Liver (tissue), 7 donors: ENCODE measurements at regions not wholly inside any gene's neighbourhood (a gene's known extent, or its start where the extent isn't known, plus 50 kb on each side); places are given as distances from the start of the nearest gene placed in this dataset.

Experiments
- DNase-seq: peaks from one replicate; pipeline ENCODE4 v3.0.0-alpha.2; 2017; ENCODE audit warnings: low spot score
- H3K27ac ChIP-seq, 2 donors: one replicate each; pipeline ENCODE4 v1.7.0; 2013; ENCODE audit warnings: inconsistent platforms in 2 of 2, low read length in 2 of 2, control low read depth in 1 of 2, low read depth in 1 of 2, mild to moderate bottlenecking in 1 of 2
- H3K27me3 ChIP-seq, 4 donors: one replicate each; pipeline versions ENCODE4 v1.6.1 to v1.7.0; 2013; ENCODE audit warnings: low read length in 3 of 4, inconsistent platforms in 1 of 4, mild to moderate bottlenecking in 1 of 4, moderate library complexity in 1 of 4; ENCODE audit not compliant: control insufficient read depth in 4 of 4, insufficient read depth in 4 of 4
- H3K36me3 ChIP-seq, 4 donors: one replicate each; pipeline versions ENCODE4 v1.6.1 to v1.7.0; 2013; ENCODE audit warnings: low read length in 3 of 4, mild to moderate bottlenecking in 3 of 4, low read depth in 1 of 4, moderate library complexity in 1 of 4; ENCODE audit not compliant: control insufficient read depth in 4 of 4, insufficient read depth in 3 of 4
- H3K4me1 ChIP-seq, 4 donors: one replicate each; pipeline versions ENCODE4 v1.6.1 to v1.7.0; 2013; ENCODE audit warnings: low read length in 3 of 4, mild to moderate bottlenecking in 3 of 4, moderate library complexity in 1 of 4; ENCODE audit not compliant: control insufficient read depth in 4 of 4, insufficient read depth in 4 of 4
- H3K4me3 ChIP-seq, 3 donors: one replicate each; pipeline versions ENCODE4 v1.6.1 to v1.7.0; 2013; ENCODE audit warnings: low read length in 3 of 3, control low read depth in 1 of 3, low read depth in 1 of 3, mild to moderate bottlenecking in 1 of 3
- H3K9ac ChIP-seq, 2 donors: one replicate each; pipeline ENCODE4 v1.7.0; 2013; ENCODE audit warnings: low read length in 2 of 2, mild to moderate bottlenecking in 2 of 2, moderate library complexity in 2 of 2, control low read depth in 1 of 2, low read depth in 1 of 2
- H3K9me3 ChIP-seq, 4 donors: one replicate each; pipeline versions ENCODE4 v1.6.1 to v1.7.0; 2013; ENCODE audit warnings: low read length in 3 of 4; ENCODE audit not compliant: control insufficient read depth in 4 of 4
- EGR1 ChIP-seq, 2 donors: IDR thresholded peaks; 2 replicates each; pipeline ENCODE4 v1.6.1; 2016 to 2018; ENCODE audit warnings: antibody characterized with exemption in 2 of 2, low read depth in 2 of 2
- FOXA1 ChIP-seq: IDR thresholded peaks from 2 replicates; pipeline ENCODE4 v1.6.1; 2016; ENCODE audit warnings: antibody characterized with exemption
- FOXA2 ChIP-seq: IDR thresholded peaks from 2 replicates; pipeline ENCODE4 v1.6.1; 2016; ENCODE audit warnings: antibody characterized with exemption
- GABPA ChIP-seq, 2 donors: IDR thresholded peaks in 1 of 2; conservative IDR thresholded peaks in 1 of 2; 2 replicates each; pipeline ENCODE4 v1.6.1; 2016; ENCODE audit warnings: antibody characterized with exemption in 2 of 2, mild to moderate bottlenecking in 1 of 2, moderate library complexity in 1 of 2
- HNF4A ChIP-seq, 2 donors: conservative IDR thresholded peaks; 2 replicates each; pipeline ENCODE4 v1.6.1; 2016; ENCODE audit warnings: antibody characterized with exemption in 2 of 2, mild to moderate bottlenecking in 2 of 2
- HNF4G ChIP-seq: IDR thresholded peaks from 2 replicates; pipeline ENCODE4 v1.6.1; 2016; ENCODE audit warnings: antibody characterized with exemption
- JUND ChIP-seq, 2 donors: IDR thresholded peaks; 2 replicates each; pipeline ENCODE4 v1.6.1; 2016; ENCODE audit warnings: antibody characterized with exemption in 2 of 2
- NR2F2 ChIP-seq: IDR thresholded peaks from 2 replicates; pipeline ENCODE4 v1.6.1; 2016; ENCODE audit warnings: antibody characterized with exemption
- RAD21 ChIP-seq, 2 donors: IDR thresholded peaks; 2 replicates each; pipeline ENCODE4 v1.6.1; 2016; ENCODE audit warnings: antibody characterized with exemption in 2 of 2, mild to moderate bottlenecking in 2 of 2
- RXRA ChIP-seq, 2 donors: IDR thresholded peaks; 2 replicates each; pipeline ENCODE4 v1.6.1; 2017 to 2018; ENCODE audit warnings: antibody characterized with exemption in 2 of 2, mild to moderate bottlenecking in 1 of 2
- SP1 ChIP-seq: IDR thresholded peaks from 2 replicates; pipeline ENCODE4 v1.6.1; 2018; ENCODE audit warnings: antibody characterized with exemption, mild to moderate bottlenecking
- TAF1 ChIP-seq: conservative IDR thresholded peaks from 2 replicates; pipeline ENCODE4 v1.6.1; 2016; ENCODE audit warnings: antibody characterized with exemption, mild to moderate bottlenecking
- YY1 ChIP-seq: IDR thresholded peaks from 2 replicates; pipeline ENCODE4 v1.6.1; 2016; ENCODE audit warnings: antibody characterized with exemption, mild to moderate bottlenecking
- TF ChIP-seq, protein P1 (sequence below): IDR thresholded peaks from 2 replicates; pipeline ENCODE4 v1.6.1; 2016; ENCODE audit warnings: antibody characterized with exemption
- TF ChIP-seq, protein P2 (sequence below): IDR thresholded peaks from 2 replicates; pipeline ENCODE4 v1.6.1; 2016; ENCODE audit warnings: antibody characterized with exemption, mild to moderate bottlenecking
- TF ChIP-seq, protein P3 (sequence below): fragments of 150-350 bp; IDR thresholded peaks from 2 replicates; pipeline ENCODE4 v1.5.1; 2017; ENCODE audit warnings: improper control_type of control experiment, low read depth, low read length; ENCODE audit not compliant: missing input control
- TF ChIP-seq, protein P4 (sequence below): IDR thresholded peaks from 2 replicates; pipeline ENCODE4 v1.6.1; 2016; ENCODE audit warnings: antibody characterized with exemption
- TF ChIP-seq, protein P5 (sequence below): IDR thresholded peaks from 2 replicates; pipeline ENCODE4 v1.6.1; 2016; ENCODE audit warnings: antibody characterized with exemption
- donor health status: healthy.
- donor health status: healthy.
- donor health status: healthy.
- donor health status: healthy.

DNA sequence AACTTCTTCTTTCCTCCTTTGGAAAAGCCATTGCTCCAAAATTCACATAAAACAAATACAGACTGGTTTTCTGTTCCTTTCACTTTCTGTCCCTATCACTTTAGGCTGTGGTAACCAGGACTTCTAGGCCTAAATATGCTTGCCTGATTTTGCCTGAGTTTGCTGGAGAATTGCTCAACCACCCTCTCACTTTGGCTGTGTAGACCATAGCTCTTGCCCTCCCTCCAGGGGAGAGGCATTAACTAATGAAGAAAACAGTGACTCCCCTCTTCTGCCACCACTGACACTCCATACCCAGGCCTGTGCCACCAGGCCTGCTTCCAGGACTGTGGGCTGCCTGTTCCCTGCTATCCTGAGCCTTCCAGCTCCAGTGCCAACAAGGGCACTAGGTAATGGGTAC is 163.5 kb downstream of the TOMM20 start:
- H3K27me3 ChIP-seq = no peaks in the 10 kb centered on the region
- no peak for DNase-seq
- H3K27ac ChIP-seq = peak overlapping the region; percentile 95
- H3K4me1 ChIP-seq = peaks cover 20 to 59% (median 45%) of the 10 kb centered on the region in 4 donors
- peak overlapping the region in 1 of 2 donors; percentile 89 for H3K9ac ChIP-seq
- no peaks in the 10 kb centered on the region for H3K36me3 ChIP-seq
- no peak for TF ChIP-seq FOXA2
- TF ChIP-seq GABPA (IDR thresholded peaks at IDR 0.05 in 1 of 2, conservative IDR thresholded peaks at IDR 0.05 in 1 of 2) = no peak
- TF ChIP-seq EGR1 (IDR thresholded peaks at IDR 0.05; ENCODE audit: low read depth in 2 of 2) = no peak
- no peak for TF ChIP-seq TAF1
- peak; percentile 51 to 67 for TF ChIP-seq RAD21 (IDR thresholded peaks at IDR 0.05)
- TF ChIP-seq JUND (IDR thresholded peaks at IDR 0.05) = no peak
- no peak for TF ChIP-seq HNF4G
- TF ChIP-seq RXRA (IDR thresholded peaks at IDR 0.05) = peak; percentile 63 to 64
- TF ChIP-seq YY1 = peak; percentile 55
- peak; percentile 40 to 51 for TF ChIP-seq HNF4A (conservative IDR thresholded peaks at IDR 0.05)
- TF ChIP-seq FOXA1 = peak; percentile 27
- TF ChIP-seq, protein P1, sequence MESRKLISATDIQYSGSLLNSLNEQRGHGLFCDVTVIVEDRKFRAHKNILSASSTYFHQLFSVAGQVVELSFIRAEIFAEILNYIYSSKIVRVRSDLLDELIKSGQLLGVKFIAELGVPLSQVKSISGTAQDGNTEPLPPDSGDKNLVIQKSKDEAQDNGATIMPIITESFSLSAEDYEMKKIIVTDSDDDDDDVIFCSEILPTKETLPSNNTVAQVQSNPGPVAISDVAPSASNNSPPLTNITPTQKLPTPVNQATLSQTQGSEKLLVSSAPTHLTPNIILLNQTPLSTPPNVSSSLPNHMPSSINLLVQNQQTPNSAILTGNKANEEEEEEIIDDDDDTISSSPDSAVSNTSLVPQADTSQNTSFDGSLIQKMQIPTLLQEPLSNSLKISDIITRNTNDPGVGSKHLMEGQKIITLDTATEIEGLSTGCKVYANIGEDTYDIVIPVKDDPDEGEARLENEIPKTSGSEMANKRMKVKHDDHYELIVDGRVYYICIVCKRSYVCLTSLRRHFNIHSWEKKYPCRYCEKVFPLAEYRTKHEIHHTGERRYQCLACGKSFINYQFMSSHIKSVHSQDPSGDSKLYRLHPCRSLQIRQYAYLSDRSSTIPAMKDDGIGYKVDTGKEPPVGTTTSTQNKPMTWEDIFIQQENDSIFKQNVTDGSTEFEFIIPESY = no peak
- TF ChIP-seq, protein P2, sequence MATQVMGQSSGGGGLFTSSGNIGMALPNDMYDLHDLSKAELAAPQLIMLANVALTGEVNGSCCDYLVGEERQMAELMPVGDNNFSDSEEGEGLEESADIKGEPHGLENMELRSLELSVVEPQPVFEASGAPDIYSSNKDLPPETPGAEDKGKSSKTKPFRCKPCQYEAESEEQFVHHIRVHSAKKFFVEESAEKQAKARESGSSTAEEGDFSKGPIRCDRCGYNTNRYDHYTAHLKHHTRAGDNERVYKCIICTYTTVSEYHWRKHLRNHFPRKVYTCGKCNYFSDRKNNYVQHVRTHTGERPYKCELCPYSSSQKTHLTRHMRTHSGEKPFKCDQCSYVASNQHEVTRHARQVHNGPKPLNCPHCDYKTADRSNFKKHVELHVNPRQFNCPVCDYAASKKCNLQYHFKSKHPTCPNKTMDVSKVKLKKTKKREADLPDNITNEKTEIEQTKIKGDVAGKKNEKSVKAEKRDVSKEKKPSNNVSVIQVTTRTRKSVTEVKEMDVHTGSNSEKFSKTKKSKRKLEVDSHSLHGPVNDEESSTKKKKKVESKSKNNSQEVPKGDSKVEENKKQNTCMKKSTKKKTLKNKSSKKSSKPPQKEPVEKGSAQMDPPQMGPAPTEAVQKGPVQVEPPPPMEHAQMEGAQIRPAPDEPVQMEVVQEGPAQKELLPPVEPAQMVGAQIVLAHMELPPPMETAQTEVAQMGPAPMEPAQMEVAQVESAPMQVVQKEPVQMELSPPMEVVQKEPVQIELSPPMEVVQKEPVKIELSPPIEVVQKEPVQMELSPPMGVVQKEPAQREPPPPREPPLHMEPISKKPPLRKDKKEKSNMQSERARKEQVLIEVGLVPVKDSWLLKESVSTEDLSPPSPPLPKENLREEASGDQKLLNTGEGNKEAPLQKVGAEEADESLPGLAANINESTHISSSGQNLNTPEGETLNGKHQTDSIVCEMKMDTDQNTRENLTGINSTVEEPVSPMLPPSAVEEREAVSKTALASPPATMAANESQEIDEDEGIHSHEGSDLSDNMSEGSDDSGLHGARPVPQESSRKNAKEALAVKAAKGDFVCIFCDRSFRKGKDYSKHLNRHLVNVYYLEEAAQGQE = peak; percentile 71
- TF ChIP-seq, protein P3, sequence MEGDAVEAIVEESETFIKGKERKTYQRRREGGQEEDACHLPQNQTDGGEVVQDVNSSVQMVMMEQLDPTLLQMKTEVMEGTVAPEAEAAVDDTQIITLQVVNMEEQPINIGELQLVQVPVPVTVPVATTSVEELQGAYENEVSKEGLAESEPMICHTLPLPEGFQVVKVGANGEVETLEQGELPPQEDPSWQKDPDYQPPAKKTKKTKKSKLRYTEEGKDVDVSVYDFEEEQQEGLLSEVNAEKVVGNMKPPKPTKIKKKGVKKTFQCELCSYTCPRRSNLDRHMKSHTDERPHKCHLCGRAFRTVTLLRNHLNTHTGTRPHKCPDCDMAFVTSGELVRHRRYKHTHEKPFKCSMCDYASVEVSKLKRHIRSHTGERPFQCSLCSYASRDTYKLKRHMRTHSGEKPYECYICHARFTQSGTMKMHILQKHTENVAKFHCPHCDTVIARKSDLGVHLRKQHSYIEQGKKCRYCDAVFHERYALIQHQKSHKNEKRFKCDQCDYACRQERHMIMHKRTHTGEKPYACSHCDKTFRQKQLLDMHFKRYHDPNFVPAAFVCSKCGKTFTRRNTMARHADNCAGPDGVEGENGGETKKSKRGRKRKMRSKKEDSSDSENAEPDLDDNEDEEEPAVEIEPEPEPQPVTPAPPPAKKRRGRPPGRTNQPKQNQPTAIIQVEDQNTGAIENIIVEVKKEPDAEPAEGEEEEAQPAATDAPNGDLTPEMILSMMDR = no peak
- TF ChIP-seq NR2F2 = no peak
- TF ChIP-seq, protein P4, sequence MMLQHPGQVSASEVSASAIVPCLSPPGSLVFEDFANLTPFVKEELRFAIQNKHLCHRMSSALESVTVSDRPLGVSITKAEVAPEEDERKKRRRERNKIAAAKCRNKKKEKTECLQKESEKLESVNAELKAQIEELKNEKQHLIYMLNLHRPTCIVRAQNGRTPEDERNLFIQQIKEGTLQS = no peak
- TF ChIP-seq SP1 = peak; percentile 78
- TF ChIP-seq, protein P5, sequence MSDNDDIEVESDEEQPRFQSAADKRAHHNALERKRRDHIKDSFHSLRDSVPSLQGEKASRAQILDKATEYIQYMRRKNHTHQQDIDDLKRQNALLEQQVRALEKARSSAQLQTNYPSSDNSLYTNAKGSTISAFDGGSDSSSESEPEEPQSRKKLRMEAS = peak; percentile 20
- no peak overlapping the region for H3K4me3 ChIP-seq
- H3K9me3 ChIP-seq = no peaks in the 10 kb centered on the region
